Upper lobe of left lung (tissue), 6 donors: ENCODE measurements at regions not wholly inside any gene's neighbourhood (a gene's known extent, or its start where the extent isn't known, plus 50 kb on each side); places are given as distances from the start of the nearest gene placed in this dataset.

ENCODE experiments used
- ATAC-seq, 2 donors: fragments of 200-7000 bp; cut with Tn5 transposase; one replicate each; pipeline ENCODE4 v1.9.1; 2022; ENCODE audit warnings: mild to moderate bottlenecking in 2 of 2, moderate library complexity in 2 of 2; ENCODE audit not compliant: low FRiP score in 2 of 2
- DNase-seq, 2 donors: peaks; one replicate each; pipeline ENCODE4 v3.0.0-alpha.2; 2019 to 2020
- H3K27ac ChIP-seq, 4 donors: fragments of 200-600 bp; sonication (generic); one replicate each; pipeline ENCODE4 v1.5.1; 2016 to 2019
- H3K27me3 ChIP-seq, 4 donors: fragments of 200-600 bp; sonication (generic); one replicate each; pipeline ENCODE4 v1.5.1; 2017 to 2019
- H3K36me3 ChIP-seq, 4 donors: fragments of 200-600 bp; sonication (generic); one replicate each; pipeline ENCODE4 v1.5.1; 2016 to 2019
- H3K4me1 ChIP-seq, 4 donors: fragments of 200-600 bp; sonication (generic); one replicate each; pipeline ENCODE4 v1.5.1; 2018 to 2019
- H3K4me3 ChIP-seq, 4 donors: fragments of 200-600 bp; sonication (generic); one replicate each; pipeline ENCODE4 v1.5.1; 2017 to 2019; ENCODE audit warnings: mild to moderate bottlenecking in 2 of 4, moderate library complexity in 1 of 4
- H3K9me3 ChIP-seq, 4 donors: fragments of 200-600 bp; sonication (generic); one replicate each; pipeline ENCODE4 v1.5.1; 2018 to 2019
- CTCF ChIP-seq, 6 experiments: fragments of 450-650 bp in 4 of 6; fragments of 200-600 bp in 2 of 6; sonication (generic) in 2 of 6; IDR thresholded peaks; one replicate each; pipeline ENCODE4 v1.5.1; 2016 to 2019; ENCODE audit warnings: antibody characterized with exemption in 6 of 6
- EP300 ChIP-seq, 4 donors: sonication (generic); formaldehyde crosslinking; IDR thresholded peaks; one replicate each; pipeline ENCODE4 v1.5.1; 2017; ENCODE audit warnings: antibody characterized with exemption in 4 of 4, control low read depth in 2 of 4
- POLR2A ChIP-seq, 4 donors: fragments of 450-650 bp; IDR thresholded peaks; one replicate each; pipeline ENCODE4 v1.5.1; 2016 to 2017; ENCODE audit warnings: antibody characterized with exemption in 4 of 4, mild to moderate bottlenecking in 2 of 4
- POLR2AphosphoS5 ChIP-seq, 2 donors: sonication (generic); formaldehyde crosslinking; IDR thresholded peaks; one replicate each; pipeline ENCODE4 v1.5.1; 2017; ENCODE audit warnings: antibody characterized with exemption in 2 of 2
- WGBS, 2 donors: methylation state at CpG; one replicate each; pipeline ENCODE4 v1.1.5; 2017 to 2018; 5-methylcytosine and 5-hydroxymethylcytosine counted together
- donor health status: DM: no; HTN: no; CAD: no; lungs with moderate emphysema.
- donor health status: DM: no; HTN: yes; CAD: no; lungs with severe emphysema.

GRCh38 chr3:182294696-182295095 is 498.6 kb upstream of the ATP11B start:
- ATAC-seq (no peak), DNase-seq (no peak)
- Histone ChIP-seq H3K36me3 (no peaks in the 10 kb centered on the region), H3K4me1 (no peaks in the 10 kb centered on the region), H3K27me3 (no peaks in the 10 kb centered on the region), H3K4me3 (no peak overlapping the region), H3K9me3 (no peaks in the 10 kb centered on the region), H3K27ac (no peak overlapping the region)
- WGBS, 2 donors, result 61 to 72% methylated on average over 2 of the region's 2 CpGs
- no peak for TF ChIP-seq EP300 (IDR thresholded peaks at IDR 0.05)
- TF ChIP-seq POLR2A (IDR thresholded peaks at IDR 0.05), result no peak
- no peak for TF ChIP-seq CTCF (IDR thresholded peaks at IDR 0.05)
- no peak for TF ChIP-seq POLR2AphosphoS5 (IDR thresholded peaks at IDR 0.05)

- no peak for TF ChIP-seq POLR2AphosphoS5 (IDR thresholded peaks at IDR 0.05)
- TF ChIP-seq POLR2A (IDR thresholded peaks at IDR 0.05), result no peak
- no peak for TF ChIP-seq CTCF (IDR thresholded peaks at IDR 0.05)
- TF ChIP-seq EP300 (IDR thresholded peaks at IDR 0.05), result no peak
- 74 to 82% methylated on average over 4 of the region's 4 CpGs for WGBS, 2 donors
- H3K27ac ChIP-seq, result no peak overlapping the region
- no peaks in the 10 kb centered on the region for H3K9me3 ChIP-seq
- H3K4me3 ChIP-seq, result no peak overlapping the region
- H3K4me1 ChIP-seq, result no peaks in the 10 kb centered on the region
- ATAC-seq (no peak), DNase-seq (no peak)
- H3K27me3 ChIP-seq, result no peaks in the 10 kb centered on the region
- H3K36me3 ChIP-seq, result no peaks in the 10 kb centered on the region
These were observed 493.0 kb upstream of the ATP11B start for GRCh38 chr3:182300266-182300665.

- Histone ChIP-seq H3K4me1 (no peaks in the 10 kb centered on the region), H3K9me3 (no peaks in the 10 kb centered on the region), H3K4me3 (no peak overlapping the region), H3K36me3 (no peaks in the 10 kb centered on the region), H3K27me3 (no peaks in the 10 kb centered on the region), H3K27ac (no peak overlapping the region)
- TF ChIP-seq POLR2AphosphoS5 (IDR thresholded peaks at IDR 0.05), result no peak
- TF ChIP-seq CTCF (IDR thresholded peaks at IDR 0.05), result no peak
- no peak for TF ChIP-seq EP300 (IDR thresholded peaks at IDR 0.05)
- TF ChIP-seq POLR2A (IDR thresholded peaks at IDR 0.05), result no peak
- DNase-seq (no peak), ATAC-seq (no peak)
- 50 to 56% methylated on average over 1 of the region's 1 CpG for WGBS, 2 donors
These were observed 490.1 kb upstream of the ATP11B start for GRCh38 chr3:182303169-182303568.

GRCh38 chr3:182305881-182306665 is 487.2 kb upstream of the ATP11B start:
- Histone ChIP-seq H3K27ac (no peak overlapping the region), H3K9me3 (no peaks in the 10 kb centered on the region), H3K4me1 (no peaks in the 10 kb centered on the region), H3K36me3 (no peaks in the 10 kb centered on the region), H3K4me3 (no peak overlapping the region), H3K27me3 (no peaks in the 10 kb centered on the region)
- no peak for DNase-seq
- no peak for TF ChIP-seq EP300 (IDR thresholded peaks at IDR 0.05)
- TF ChIP-seq POLR2A (IDR thresholded peaks at IDR 0.05), result no peak
- TF ChIP-seq POLR2AphosphoS5 (IDR thresholded peaks at IDR 0.05), result no peak
- TF ChIP-seq CTCF (IDR thresholded peaks at IDR 0.05), result no peak
- 77 to 80% methylated on average over 6 of the region's 6 CpGs for WGBS, 2 donors
- ATAC-seq, result no peak

- no peak for ATAC-seq
- no peak overlapping the region for H3K27ac ChIP-seq
- H3K27me3 ChIP-seq, result no peaks in the 10 kb centered on the region
- H3K36me3 ChIP-seq, result no peaks in the 10 kb centered on the region
- no peaks in the 10 kb centered on the region for H3K4me1 ChIP-seq
- no peak overlapping the region for H3K4me3 ChIP-seq
- no peak for TF ChIP-seq CTCF (IDR thresholded peaks at IDR 0.05)
- TF ChIP-seq EP300 (IDR thresholded peaks at IDR 0.05), result no peak
- no peak for TF ChIP-seq POLR2A (IDR thresholded peaks at IDR 0.05)
- TF ChIP-seq POLR2AphosphoS5 (IDR thresholded peaks at IDR 0.05), result no peak
- no peak for DNase-seq
- H3K9me3 ChIP-seq, result no peaks in the 10 kb centered on the region
- 68 to 88% methylated on average over 1 of the region's 1 CpG for WGBS, 2 donors
These were observed 485.0 kb upstream of the ATP11B start for GRCh38 chr3:182308328-182308727.
